HG03045 (cell line): ENCODE measurements at regions not wholly inside any gene's neighbourhood (a gene's known extent, or its start where the extent isn't known, plus 50 kb on each side); places are given as distances from the start of the nearest gene placed in this dataset.

Source experiments
- ATAC-seq: cut with Tn5 transposase; IDR thresholded peaks from one replicate; pipeline ENCODE4 v1.9.1; 2021; ENCODE audit warnings: mild to moderate bottlenecking, moderate library complexity; ENCODE audit not compliant: unreplicated experiment

- no peak for ATAC-seq
These were observed 1471.2 kb upstream of the NUDT12 start for GRCh38 chr5:105033637-105034400.

DNA sequence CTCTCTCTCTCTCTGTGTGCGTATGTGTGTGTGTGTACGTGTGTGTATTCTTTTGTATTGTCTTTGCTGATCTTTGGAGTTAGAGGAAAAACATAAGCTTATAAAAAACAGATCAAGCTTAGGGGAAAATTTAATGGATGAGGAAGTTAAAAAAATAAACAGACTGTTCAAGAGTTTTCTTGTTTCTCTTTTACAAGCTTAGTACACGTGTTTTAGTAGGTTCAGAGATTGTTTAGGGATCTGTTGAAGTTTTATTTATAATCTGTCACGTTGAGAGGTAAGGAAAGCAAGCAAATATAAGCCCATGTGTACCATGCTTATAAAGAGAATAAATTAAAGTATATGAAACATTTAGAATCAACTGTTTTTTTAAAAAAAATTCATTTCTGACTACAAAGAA, 1470.3 kb upstream of the NUDT12 start:
- no peak for ATAC-seq

DNA sequence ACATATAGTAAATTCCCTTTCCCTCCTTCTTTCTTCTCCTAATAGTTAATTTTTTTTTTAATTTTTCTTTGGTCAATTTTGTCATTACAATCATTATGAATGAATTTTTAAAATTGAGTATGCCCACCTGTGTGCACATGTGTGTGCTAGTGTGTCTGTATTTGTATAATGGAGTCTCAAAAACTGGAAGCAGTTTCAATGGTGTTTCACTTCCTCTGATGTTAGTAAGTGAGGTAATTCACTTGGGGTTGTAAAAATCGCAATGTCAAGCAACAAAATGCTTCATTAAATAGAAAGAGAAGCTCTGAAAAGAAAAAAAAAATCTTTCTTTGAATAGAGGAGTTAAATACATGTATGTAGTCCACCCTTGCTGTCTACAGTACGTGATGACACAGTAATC, 1467.6 kb upstream of the NUDT12 start:
- ATAC-seq = no peak

DNA sequence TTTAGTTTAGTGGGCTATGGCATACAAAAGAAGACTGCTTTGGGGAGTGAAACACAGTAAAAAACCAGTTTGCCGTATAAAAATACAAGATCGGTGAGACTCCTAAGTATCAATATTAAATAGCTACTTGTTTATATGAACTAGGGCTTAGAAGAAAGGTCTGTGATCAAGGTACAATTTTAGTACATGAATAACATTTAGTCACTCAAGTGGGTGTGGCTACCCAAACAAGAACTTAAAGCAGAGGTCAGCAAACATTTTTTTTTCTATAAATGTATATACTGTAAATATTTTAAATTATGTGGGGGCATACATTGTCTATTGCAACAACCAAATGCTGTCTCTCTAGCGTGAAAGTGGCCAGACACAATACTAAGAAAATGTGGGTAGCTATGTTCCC, 1452.5 kb upstream of the NUDT12 start:
- no peak for ATAC-seq

GRCh38 chr5:104998572-104998971, 1436.0 kb upstream of the NUDT12 start:
- no peak for ATAC-seq

DNA sequence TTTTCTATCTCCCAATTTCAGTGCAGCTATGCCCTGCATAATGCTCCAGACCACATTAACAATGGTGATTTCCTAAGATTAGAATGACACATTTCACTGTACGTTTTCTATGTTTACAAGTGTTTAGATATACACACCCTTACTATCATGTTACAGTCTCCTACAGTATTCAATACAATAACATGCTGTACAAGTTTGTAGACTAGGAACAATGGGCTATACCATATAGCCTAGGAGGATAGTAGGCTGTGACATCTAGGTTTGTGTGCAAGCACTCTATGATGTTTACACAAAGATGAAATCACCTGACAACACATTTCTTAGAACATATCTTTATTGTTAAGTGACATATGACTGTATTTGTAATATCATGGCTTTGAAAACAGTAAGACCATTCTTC, 1435.6 kb upstream of the NUDT12 start:
- ATAC-seq = no peak

DNA sequence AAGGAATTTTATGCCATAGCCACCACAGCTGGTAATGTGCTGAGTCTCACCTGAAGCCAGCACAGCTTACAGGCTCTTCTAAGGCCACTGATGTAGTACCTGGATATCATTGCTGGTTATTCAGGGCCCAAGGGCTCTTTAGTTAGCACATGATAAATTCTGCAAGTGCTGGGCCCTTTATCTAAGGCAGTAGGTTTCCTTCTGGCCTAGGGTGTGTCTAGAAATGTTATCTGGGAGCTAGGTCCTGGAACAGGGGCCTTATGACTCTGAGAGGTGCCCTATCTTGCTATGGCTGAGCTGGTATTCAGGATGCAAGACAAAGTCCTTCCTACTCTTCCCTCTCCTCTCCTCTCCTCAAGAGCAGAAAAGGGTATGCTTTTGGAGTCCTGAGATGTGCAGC, 1424.5 kb upstream of the NUDT12 start:
- no peak for ATAC-seq

DNA sequence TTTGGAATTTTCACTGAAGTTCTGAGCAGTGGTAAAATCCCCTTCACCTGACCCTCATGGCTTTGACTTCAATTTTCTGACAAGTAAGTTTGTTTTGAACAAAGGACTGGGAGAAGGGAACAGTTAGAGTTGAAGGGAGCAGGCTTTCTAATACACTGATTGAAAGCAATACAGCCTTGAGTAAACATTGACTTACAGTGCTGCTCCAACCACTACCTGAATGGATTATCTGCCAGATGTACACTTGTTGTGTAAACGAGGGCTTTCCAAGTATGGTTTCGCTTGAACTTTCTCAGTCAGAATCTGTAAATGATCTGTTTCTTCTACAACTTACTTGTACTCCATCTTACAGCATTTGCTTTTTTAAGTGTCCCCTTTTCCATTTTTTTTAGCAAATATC, 1414.9 kb upstream of the NUDT12 start:
- no peak for ATAC-seq

DNA sequence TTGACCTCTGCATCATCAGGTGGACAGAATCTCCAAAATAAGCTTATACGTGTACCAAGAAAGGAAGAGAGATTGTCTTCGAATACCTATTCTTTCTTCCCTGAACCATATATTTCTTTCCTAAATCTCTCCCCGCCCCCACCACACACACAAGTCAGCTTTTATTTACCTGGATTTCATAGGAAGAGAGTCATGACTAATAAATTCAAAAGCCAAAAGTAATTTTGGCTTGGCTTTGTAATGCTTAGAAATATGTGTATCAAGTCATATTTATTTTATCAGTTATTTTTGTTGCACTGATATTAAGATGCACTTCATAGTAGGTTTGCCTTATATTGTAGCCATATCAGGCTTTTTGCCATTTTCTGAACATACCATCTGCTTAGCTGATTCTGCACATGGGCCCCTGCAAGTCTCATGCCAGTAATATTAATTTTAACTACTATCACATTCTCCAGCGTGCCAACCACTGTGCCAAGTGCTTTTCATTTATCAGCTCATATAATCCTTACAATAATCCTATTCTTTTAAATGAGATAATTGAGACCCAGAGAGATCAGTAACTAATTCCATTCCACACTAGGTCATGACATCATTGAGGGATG, 1405.3 kb upstream of the NUDT12 start:
- no peak for ATAC-seq

DNA sequence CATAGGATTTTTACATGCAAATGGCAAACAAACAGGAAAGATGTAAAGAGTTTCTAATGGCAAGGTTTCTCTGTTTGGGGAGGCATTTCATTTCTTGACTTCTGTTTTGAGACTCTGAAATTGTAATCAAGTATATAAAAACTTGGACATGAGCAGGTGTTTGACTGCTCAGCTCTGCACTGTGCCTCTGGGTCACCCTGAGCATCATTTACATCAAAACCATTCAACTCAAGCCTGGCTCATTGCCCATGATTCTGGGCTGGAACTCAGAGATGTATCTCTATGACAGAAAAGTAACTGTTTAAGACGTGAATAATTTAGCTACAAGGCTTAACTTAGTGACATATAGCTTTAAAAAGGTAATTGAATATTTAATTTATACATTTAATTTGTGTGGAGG, 1402.4 kb upstream of the NUDT12 start:
- ATAC-seq = no peak

- no peak for ATAC-seq
These were observed 1392.9 kb upstream of the NUDT12 start for GRCh38 chr5:104955479-104955878.

GRCh38 chr5:104952876-104953275, 1390.3 kb upstream of the NUDT12 start:
- no peak for ATAC-seq

DNA sequence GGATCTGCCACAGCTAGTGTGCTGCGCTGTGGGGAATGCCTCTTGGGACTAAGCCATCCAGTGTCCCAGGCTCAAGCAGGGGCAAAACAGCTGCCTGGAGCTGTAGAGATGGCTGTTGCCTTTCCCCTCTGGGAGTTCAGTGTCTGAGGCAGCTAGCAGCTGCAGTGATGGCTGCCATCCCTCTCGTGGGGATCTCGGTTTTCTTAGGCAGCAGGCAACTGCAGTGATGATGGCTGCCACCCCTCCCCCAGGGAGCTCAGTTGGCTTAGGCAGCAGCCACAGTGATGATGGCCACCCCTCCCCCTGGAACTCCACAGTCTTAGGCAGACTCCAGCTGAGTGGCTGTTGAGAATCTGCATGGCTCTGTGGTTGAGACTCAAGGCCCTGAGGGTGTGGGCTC, 1389.2 kb upstream of the NUDT12 start:
- no peak for ATAC-seq

DNA sequence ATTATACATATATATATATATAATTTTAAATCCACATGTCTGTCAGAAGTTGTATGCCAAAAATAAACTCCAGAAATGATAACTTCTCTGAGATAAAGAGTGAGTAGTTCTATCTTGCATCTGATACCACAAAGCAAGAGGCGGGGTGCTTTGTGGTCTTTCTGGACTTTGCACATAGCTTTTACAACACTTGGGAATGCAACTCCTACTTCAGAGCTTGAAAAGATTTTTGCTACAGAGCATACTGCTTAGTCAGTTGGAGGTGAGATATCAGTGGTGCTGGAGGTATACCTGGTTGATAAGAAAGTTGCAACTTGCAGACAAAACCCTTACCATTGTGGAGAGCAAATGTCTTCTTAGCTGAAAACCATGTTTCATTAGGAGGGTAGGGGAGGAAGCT, 1384.5 kb upstream of the NUDT12 start:
- no peak for ATAC-seq

DNA sequence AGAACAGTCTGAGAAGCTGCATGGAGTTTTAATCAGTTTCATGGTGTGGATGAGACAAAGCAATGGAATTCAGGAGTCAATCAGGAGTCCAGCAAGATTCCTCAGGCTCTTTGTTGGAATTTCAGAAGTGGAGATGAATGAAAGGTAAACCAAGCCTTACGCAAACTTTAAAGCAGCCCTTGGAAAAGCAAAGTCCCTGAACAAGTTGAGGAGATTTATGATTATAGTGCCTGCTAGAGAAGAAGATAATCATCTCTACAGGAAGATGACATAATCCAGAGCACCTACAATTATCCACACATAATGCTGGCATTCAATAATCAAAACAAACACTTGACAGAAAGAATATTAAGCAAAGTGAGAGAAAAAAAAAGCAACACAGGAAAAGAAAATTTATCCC, 1380.1 kb upstream of the NUDT12 start:
- ATAC-seq = no peak

DNA sequence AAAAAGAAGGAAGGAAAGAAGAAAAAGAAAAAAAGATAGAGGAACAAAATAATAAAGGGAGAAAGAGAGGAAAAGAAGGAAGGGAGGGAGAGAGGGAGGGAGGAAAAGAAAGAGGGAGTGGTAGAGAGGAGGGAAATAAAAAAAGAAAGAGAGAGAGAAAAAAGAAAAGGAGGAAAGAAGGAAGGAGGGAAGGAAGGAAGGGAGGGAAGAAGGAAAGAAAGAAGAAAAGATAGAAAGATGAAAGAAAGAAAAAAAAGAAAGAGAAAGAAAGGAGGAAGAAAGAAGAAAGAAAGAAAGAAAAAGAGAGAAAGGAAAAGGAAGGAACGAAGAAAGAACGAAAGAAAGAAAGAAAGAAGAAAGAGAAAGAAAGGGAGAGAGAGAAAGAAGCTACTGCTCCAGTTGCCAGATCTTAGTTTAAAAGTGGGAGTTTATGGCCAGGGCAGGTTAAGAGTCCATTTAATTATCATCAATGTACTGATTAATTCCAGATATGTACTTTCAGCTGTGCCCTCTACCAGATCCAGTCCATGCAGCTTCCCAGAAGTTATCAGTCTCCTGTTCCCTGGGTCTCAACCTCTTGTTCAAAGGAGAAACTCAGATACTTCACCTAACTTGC, 1378.5 kb upstream of the NUDT12 start:
- no peak for ATAC-seq

DNA sequence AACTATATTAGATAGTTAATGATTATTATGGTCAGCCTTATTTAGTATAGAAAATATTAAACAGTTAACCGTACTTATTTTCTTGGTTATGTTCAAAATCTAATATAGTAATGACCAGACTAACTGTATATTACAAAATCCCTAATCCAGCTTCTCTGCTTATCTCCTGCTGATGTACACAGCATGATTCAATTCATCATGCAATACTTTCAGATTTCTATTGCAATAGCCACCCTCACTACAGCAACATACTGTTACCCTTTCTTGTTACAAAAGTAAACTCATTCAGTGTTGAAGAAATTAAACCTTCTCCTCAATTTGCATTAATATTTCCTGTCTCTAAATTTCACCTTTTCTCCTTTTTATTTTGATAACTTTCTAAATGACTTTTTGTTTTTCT, 1375.0 kb upstream of the NUDT12 start:
- no peak for ATAC-seq

GRCh38 chr5:104932431-104932830, 1369.8 kb upstream of the NUDT12 start:
- ATAC-seq = no peak

GRCh38 chr5:104928906-104929520, 1366.4 kb upstream of the NUDT12 start:
- ATAC-seq = no peak

- ATAC-seq = no peak
These were observed 1352.6 kb upstream of the NUDT12 start for GRCh38 chr5:104915226-104915625.

DNA sequence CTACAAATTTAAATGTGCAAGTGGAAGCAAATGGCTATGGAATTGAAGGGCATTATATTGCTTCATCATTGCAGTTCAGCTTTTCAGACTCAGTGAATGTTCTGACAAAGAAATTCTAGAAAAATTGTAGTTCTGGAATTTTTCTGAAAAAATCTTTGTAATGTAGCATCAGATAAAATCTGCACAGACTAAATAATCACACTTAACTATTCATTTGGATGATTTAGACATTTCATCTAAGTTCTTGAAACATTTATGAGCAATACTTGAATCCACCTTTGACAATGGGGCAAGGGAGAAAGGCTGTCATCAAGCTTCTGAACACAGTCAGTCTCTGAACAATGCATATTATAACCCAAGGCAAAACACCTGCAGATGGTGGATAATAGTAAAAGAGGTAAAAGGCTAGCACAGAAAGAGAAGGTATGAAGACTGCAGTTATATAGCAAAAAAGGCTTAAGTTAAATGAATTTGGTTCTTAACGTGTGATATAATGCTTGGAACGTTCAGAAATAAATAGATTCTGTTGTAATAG, 1352.0 kb upstream of the NUDT12 start:
- no peak for ATAC-seq

DNA sequence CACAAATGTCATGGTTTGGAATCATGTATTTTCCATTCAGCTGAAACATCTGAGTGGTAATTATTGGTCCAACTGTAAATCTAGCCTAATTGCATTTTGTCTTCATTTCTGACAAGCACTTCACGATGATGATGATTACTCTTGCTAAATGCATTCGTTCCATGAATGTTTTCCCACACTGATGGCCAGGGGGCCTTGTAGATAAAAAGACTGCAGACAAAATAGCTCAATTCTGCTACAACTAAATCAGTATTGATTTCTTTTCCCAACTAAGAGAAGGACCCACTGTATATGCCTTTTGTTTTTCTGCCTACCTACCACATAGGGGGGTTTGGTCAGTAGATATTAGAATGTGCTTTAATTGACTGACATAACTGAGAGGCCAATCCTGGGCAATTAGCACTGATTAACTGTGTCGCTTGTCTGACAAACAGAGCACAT, 1351.3 kb upstream of the NUDT12 start:
- ATAC-seq = no peak
